Stromal cell of bone marrow (primary cell): ENCODE measurements at regions not wholly inside any gene's neighbourhood (a gene's known extent, or its start where the extent isn't known, plus 50 kb on each side); places are given as distances from the start of the nearest gene placed in this dataset.

Experiments used
- DNase-seq: peaks from one replicate; pipeline ENCODE4 v3.0.0-alpha.2; 2012; ENCODE audit warnings: low read depth

GRCh38 chr2:43085505-43085904, 140.9 kb downstream of the ZFP36L2 start:
- no peak for DNase-seq

GRCh38 chr2:43084699-43085091, 141.7 kb downstream of the ZFP36L2 start:
- no peak for DNase-seq

GRCh38 chr2:43083710-43084698, 142.4 kb downstream of the ZFP36L2 start:
- DNase-seq = peak; percentile 46

- no peak for DNase-seq
Observed at GRCh38 chr2:43082903-43083677, 143.3 kb downstream of the ZFP36L2 start.

GRCh38 chr2:43082111-43082894, 144.1 kb downstream of the ZFP36L2 start:
- peak; percentile 75 for DNase-seq

- DNase-seq = no peak
Observed at GRCh38 chr2:43081131-43081765, 145.2 kb downstream of the ZFP36L2 start.

- no peak for DNase-seq
Observed at GRCh38 chr2:43080571-43081021, 145.8 kb downstream of the ZFP36L2 start.

GRCh38 chr2:43078781-43079755, 147.3 kb downstream of the ZFP36L2 start:
- DNase-seq = no peak

GRCh38 chr2:43078301-43078700, 148.1 kb downstream of the ZFP36L2 start:
- DNase-seq = no peak

GRCh38 chr2:43077876-43078275, 148.5 kb downstream of the ZFP36L2 start:
- no peak for DNase-seq

- no peak for DNase-seq
Observed at GRCh38 chr2:43076676-43077075, 149.7 kb downstream of the ZFP36L2 start.

- peak; percentile 72 for DNase-seq
Observed at GRCh38 chr2:43075811-43076585, 150.4 kb downstream of the ZFP36L2 start.

GRCh38 chr2:43075054-43075593, 151.3 kb downstream of the ZFP36L2 start:
- peak; percentile 95 for DNase-seq

- DNase-seq = no peak
Observed at GRCh38 chr2:43074592-43075053, 151.8 kb downstream of the ZFP36L2 start.

- no peak for DNase-seq
Observed at GRCh38 chr2:43074052-43074451, 152.4 kb downstream of the ZFP36L2 start.

GRCh38 chr2:43073401-43073825, 153.0 kb downstream of the ZFP36L2 start:
- peak; percentile 54 for DNase-seq

GRCh38 chr2:43071599-43072550, 154.5 kb downstream of the ZFP36L2 start:
- DNase-seq = no peak
